ENCODE measurements at regions not wholly inside any gene's neighbourhood (a gene's known extent, or its start where the extent isn't known, plus 50 kb on each side); places are given as distances from the start of the nearest gene placed in this dataset.
"Not testable (repeated sequence)": the region's sequence is repeated elsewhere in the genome, so short reads cannot be mapped to it uniquely, and the experiment has no call there.

DNA sequence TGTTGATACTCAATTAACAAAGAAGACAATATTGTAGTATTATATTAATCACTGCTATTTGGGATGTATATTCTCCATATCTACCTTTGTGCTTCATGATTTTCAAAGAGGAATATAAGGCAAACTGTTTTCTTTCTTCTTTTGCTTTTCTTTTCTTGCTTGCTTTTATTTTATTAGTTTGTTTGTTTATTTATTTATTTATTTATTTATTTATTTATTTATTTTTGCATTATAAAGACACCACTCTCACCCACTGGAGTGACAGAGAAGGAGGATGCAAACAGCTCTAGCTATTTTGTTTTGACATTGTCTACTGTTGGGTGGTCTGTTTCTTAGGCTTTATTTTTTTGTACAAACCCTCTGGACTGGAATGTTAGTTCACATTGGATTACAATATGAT is 1352.7 kb downstream of the HACE1 start:
- DNase-seq = no peak

DNA sequence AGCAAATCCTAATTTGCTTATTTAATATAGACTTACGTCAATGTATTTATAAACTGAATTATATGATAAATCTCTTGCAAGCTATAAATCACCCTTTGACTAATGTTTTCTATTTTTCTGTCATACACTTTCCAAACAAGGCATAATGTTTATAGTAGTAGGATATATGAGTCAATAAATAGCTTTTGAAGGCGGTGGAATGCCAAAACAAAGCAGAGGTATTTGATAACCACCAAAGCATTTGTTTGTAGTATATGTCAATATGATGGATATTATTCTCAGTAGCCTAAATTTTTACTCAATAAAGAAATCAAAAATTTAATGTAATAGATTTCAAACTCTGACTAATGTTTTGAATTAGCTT is 1354.6 kb downstream of the HACE1 start:
- DNase-seq = no peak

DNA sequence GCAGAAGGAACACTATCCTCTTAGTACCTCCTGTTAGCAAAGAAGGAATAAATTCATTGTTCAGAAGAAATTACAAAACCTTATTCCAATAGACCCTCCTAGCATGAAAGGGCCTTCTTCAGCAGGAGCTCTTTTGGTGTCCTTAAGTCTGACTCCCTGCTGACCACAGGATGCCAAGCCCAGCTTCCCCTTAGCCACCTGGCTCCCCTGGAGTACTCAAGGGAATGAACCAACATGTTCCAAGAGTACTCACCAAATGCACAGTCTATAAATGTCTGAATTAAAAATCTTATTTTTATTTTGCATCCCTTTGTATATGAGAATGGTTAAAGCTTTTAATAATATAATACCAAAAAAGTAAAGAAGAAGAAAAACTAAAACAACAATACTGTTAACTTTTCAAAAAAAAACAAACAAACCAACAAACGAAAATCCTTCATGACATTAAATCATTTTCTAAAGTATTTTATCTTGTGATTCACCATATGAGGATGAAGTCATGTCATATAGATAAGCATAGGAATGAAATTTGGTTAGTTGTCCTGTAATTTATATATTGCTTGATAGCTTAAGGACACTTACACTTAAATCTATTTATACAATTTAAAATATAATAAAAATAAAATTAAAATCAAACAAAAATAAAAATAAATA is 1355.1 kb downstream of the HACE1 start:
- no peak for DNase-seq

DNA sequence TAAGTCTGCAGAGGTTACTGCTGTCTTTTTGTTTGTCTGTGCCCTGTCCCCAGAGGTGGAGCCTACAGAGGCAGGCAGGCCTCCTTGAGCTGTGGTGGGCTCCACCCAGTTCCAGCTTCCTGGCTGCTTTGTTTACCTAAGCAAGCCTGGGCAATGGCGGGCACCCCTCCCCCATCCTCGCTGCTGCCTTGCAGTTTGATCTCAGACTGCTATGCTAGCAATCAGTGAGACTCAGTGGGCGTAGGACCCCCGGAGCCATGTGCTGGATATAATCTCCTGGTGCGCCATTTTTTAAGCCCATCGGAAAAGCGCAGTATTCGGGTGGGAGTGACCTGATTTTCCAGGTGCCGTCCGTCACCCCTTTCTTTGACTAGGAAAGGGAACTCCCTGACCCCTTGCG is 1363.1 kb downstream of the HACE1 start:
- not testable (repeated sequence) for DNase-seq

DNA sequence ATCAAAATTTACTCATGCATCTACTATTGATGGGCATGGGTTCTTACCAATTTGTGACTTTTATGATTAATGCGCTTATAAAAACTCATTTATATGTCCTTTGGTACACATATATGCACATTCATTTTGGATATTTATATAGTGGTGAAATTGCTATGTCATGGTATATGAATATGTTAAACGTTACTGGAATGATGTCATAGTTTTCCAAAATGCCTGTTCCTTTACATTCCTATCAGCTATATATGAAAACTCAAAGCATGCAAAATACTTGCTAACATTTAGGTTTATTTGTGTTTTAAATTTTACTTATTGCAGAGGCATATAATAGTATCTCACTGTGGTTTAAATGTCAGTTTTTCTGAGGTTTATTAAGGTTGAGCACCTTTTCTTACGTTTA is 1403.1 kb downstream of the HACE1 start:
- DNase-seq = no peak

DNA sequence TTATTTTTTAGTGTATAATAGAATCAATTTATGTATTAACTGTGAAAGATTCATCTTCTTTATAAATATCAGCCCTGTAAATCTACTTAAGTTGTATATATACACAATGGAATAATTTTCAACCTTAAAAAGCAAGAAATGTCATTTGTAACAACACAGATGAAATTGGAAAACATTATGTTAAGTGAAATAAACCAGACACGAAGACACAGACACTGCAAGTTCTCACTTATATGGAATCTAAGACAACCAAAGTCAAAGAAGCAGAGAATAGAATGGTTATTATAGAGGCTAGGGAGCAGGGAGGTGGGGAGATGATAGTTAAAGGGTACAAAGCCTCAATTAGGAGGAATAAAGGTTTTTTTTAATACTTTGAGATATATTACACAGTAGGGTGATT is 1404.4 kb downstream of the HACE1 start:
- no peak for DNase-seq

DNA sequence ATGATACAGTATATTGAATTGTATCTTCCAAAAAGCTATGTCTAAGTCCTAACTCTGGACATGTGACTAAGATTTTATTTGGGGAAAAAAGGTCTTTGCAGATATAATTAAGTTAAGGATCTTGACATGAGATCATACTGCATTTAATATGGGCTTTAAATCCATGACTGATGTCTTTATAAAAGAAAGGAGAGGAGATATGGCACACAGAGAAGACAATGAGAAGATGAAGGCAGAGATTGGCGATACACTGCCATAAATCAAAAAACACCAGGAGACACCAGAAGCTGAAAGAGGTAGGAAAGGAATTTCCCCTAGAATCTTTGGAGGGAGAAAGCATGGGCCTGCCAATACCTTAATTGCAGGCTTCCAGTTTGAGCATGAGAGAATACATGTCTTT is 1450.2 kb downstream of the HACE1 start:
- DNase-seq = no peak

DNA sequence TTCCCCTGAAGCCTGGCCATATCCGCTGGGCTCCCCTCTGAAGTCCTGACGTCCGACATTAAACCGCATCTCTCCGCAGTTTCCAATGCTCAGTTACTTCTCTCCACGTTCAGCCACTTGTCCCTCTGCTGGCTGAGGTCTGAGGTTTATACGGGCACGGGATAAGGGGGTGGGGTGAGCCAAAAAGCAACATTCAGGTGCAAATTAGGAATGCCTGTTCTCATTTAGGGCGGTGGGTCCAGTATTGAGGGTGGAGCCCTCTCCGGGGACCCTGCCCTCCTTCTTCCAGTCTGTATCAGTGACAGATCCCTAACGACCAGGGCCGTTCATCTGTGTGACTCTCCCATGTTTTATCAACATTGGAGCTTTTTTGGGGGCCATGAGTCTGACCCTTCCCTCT is 1454.4 kb downstream of the HACE1 start:
- no peak for DNase-seq

DNA sequence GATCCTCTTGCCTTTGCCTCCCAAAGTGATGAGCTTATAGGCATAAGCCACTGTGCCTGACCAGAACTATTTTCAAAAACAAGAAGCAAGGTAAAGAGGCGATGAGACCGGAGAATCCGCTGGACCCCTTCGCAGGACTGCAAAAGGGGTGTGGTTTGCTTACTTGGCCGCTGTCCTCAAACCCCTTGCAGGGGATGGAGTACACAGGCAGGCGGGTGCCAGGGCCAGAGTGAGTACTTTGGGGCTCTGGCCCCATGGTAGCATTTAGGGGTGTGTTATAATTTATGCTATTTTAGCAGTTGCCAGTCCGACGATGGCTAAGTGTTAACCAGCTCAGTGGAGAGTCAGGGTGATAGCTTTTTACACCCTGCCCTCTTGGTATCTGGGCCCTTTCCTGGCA is 1454.9 kb downstream of the HACE1 start:
- DNase-seq = no peak

DNA sequence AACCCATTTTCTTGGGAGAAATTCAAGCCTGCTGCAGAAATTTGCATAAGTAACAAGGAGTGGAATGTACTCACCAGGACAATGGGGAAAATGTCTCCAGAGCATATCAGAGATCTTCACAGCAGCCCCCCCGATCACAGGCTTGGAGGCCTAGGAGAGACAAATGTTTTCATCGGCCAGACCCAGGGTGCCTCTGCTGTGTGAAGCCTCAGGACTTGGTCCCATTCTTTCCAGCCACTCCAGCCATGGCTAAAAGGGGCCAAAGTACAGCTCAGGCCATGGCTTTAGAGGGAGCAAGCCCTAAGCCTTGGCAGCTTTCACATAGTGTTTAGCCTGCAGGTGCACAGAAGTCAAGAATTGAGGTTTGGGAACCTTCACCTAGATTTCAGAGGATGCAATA is 1463.0 kb downstream of the HACE1 start:
- no peak for DNase-seq

DNA sequence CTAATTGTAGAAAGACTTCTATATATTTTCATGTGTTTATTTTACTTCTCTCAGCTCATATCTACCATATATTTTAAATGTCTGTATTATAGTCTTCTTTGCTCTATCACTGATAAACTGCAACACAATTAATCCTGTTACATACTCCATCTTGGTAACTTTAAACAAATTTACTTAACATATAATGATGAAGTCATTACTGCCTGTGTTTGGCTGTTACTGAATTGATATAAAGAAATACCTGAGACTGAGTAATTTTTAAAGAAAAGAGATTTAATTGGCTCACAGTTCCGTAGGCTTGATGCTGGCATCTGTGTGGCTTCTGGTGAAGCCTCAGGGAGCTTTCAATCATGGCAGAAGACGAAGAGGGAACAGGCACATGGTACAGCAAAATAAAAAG is 1480.4 kb downstream of the HACE1 start:
- DNase-seq = no peak

DNA sequence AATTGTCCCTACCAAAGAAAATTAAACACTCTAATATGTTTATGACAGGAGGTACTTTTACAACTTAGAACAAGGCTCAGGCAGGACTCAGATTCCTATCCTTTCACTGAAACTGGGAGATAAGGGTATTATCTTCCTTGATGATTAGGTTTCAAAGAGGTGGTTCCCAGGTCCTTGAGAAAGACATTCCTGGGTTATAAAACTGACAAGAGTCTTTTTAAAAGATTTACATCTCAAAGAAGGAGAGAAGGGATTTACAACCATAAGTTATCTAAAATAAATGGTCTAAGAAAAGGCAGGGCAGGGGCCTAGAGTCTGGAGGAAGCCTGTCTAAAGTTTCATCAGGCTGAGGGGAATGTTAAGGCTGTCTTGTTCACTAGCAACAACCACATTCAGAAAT is 1492.5 kb downstream of the HACE1 start:
- DNase-seq = no peak

DNA sequence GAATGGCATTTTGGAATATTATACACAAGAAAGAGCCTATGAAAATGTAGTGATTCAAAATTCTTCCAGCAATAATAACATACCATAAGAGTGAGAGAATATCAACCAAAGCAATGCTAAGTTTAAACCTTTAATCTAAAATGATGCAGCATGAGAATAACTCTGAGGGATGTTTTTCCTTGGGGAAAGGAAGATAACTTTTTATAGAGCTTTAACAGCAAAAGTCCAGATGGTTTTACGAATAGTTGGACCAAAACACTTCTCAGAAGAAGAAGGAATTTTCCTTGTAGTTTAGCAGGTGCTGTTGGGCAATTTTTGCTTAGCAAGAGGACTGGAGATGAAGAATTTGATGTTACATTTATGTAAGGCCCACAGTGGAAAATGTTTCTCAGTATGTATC is 1503.2 kb downstream of the HACE1 start:
- no peak for DNase-seq

DNA sequence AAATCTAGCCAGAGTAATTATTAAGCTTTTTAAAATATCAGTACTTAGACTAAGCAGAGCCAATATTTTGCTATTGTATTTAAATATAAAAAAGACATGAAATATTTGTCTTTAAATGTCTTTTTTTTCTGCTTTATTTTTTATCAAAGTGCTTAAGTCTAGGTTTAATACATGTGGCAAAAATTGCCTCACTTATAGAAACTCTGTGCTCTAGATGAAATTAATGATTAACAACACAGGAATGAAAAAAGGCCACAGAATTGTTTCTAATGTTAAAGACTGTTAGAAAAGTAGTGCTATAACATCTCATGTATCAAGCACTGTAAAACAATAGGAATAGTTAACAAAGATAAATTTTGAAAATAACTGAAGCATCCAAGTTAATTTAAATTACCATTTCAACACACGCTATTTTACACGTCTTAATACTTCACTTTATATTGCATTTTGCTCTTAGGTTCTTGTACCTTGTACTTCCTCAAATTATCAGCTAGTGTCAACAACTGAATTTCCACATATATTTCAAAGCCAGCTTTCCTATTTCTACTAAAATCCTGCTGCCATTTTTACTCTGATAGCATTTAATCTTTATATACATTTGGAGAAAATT is 1515.1 kb downstream of the HACE1 start:
- DNase-seq = no peak

DNA sequence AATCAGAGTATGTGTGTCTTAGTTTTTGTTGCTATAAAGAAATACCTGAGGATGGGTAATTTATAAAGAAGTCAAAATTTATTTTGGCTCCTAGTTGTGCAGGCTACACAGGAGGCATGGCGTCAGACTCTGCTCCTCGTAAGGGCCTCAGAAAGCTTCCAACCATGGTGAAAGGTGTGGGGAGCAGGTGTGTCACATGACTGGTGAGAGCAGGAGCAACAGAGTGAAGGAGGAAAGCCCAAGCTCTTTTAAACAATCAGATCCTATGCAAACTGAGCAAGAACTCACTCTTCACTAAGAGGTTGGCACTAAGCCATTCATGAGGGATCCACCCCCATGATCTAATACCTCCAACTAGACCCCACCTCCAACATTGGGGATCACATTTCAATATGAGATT is 1524.3 kb downstream of the HACE1 start:
- no peak for DNase-seq

DNA sequence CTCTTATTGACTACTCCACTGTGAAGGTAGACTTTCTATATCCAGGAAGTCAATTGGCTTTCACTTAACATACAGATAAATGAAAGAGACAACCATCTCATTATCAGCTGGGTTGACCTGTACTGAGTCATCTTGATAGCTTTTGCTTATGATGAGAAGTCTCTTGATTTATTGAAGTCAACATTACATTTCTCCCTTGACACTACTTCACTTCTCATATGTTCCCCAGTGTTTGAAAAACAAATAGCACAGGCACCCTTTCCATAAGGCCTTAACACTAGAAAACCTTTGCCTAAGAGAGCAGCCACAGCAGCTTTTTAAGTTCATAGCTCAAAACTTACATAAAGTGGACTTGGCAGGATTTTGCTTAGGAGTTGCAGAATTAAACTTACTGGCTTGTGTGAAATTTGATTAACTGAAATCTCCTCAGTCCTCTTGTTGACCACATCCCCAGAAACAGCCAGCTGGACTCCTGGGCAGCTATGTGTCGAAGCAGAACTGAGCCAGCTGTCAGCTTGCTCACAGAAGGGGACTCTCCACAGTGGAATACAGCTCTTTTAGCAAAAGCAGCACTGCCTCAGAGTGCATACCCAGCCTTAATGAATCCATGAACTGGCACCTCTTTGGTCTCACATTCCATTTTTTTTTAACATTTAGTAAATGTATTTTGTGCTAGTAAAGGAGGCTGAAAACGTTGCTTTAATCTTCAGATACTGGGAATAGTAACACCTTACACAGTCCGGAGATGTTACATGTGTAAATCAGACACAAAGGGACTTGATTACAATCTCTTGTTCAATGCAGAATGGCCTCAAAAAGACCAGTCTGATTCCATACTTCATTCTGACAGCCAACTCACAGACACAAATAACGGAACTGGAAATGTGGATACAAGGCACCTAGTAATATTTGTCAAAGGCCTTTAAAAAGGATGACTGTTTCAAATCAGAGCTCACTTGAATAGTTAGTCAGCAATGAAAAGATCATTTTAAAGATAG is 1532.7 kb downstream of the HACE1 start:
- no peak for DNase-seq

DNA sequence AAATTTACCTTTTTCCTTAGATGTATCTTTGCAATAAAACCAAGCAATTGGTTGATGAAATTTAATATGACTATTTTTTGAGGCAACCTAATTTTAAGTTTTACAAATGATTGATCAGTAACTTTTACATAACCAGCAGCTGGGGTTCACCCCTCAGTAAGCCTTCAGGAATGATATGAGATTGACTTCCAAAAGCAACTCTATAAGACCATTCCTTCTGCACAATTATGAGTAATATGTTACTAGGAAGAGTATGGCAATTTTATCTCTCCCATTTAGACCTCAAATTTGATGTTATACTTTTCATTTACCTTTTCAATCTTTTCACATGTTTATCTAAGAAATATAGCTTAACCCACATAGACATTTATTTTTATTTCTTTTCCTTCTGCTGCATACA is 1546.3 kb downstream of the HACE1 start:
- DNase-seq = no peak

DNA sequence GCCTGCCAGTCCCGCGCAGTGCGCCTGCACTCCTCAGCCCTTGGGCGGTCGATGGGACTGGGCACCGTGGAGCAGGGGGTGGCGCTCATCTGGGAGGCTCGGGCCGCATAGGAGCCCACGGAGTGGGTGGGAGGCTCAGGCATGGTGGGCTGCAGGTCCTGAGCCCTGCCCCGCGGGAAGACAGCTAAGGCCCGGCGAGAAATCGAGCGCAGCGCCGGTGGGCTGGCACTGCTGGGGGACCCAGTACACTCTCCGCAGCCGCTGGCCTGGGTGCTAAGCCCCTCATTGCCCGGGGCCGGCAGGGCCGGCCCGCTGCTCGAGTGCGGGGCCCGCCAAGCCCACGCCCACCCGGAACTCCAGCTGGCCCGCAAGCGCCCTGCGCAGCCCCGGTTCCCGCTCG is 1565.3 kb downstream of the HACE1 start:
- DNase-seq = not testable (repeated sequence)

DNA sequence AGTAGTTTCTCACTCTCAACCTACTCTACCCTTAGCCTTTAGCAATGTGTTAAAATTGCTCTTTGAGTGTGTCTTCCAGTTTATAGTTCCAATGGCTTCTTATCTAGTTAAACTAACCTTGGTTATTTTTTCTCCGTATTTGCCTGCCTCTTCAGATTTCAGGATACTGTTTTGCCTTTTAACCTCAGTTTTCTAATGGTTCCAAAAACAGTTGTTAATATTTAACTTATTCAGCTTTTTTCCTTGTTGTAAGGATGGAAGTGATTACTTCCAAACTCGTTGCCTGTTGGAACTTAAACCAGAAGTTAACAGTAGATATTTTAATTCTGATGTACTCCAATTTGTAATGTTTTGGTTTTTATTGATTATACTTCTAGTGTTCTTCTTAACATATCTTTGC is 1574.9 kb downstream of the HACE1 start:
- no peak for DNase-seq

DNA sequence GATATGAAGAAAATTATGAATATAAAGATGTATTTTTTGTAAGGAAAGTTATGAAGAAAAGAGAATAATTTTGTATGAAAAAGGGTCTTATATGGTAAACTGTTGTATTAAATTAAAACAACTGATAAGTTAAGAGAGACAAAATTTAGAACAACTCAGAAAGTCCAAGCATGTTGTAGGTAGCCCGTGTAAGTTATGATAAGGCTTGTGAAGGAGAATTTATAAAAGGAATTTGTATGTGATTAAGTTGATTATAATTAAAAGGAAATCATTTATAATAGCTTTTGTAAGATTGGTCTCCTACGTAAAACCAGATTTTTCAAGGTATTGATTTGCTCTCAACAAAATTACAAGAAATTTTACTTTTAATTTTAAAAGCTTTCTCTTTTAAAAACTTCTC is 1579.3 kb downstream of the HACE1 start:
- DNase-seq = no peak

DNA sequence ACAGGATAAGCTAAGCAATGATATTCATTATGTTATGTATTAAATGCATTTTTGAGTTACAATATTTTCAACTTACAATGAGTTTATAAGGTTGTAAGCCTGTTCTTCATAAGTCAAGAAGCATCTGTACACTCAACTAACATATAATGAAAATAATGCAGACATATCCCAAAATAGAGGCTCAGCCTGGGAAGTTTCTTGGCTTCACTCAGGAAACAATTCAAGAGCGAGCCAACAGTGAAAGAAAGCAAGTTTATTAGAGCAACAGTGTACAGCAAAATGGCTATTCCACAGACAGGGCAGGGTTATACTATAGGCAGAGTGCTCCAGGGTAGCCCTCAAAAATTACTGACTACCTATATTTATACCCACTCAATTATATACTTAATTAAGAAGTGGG is 1581.8 kb downstream of the HACE1 start:
- DNase-seq = no peak

DNA sequence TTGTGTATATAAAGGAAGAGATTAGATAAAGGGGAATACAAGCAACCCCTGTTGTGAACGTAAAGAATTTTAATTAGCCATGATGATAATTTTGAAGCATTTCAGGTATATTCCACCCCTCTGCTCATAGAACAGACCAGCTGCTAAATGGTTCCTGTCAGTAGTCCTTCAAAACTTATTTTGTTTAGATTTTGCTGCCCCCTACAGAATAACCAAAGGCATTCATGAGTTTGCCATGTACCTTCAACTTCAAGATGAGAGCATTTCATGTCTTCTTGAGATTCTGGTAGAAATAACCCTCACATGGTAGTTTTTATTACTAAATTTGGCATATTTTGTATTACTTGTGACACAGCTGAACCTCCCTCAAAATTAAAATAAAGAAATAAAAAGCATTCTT is 1586.7 kb downstream of the HACE1 start:
- DNase-seq = no peak

DNA sequence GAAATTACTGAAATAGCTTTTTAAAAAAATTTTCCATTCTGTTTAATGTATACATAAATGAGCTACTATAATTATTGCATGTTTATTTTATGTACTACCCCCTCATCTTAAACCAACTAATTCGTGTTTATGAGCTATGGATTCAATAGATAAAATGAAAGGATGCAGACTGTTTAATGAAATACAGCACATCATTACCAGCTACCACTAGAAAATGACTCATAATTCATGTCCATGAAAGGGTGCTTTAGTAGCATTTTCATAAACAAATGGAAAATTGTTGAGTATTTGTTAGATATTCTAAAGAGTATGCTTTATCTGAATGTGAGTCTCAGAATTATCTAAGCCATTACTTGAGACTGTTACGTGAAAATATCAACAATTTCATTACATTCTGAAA is 1590.1 kb downstream of the HACE1 start:
- DNase-seq = no peak

DNA sequence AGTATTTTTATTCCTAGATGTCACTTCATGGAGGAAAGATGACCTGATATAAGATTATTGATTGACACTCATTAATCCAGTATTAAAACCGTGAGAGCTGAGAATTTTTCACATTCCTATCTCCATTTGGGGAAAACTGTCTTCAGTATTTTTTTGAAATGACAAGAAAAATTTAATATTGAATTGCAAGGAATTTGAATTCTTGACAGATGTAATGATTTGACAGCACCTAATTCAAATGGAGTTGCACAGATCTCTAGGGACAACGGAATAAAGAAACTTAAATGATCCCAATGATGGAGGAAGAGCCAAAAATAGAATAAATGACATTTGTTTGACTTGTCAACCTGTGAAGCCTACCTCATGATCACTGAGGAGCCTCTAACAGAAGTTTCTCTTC is 1591.4 kb downstream of the HACE1 start:
- DNase-seq = no peak

Data from MV-4-11 (cell line).